CD4-positive, alpha-beta T cell (primary cell): ENCODE measurements at regions not wholly inside any gene's neighbourhood (a gene's known extent, or its start where the extent isn't known, plus 50 kb on each side); places are given as distances from the start of the nearest gene placed in this dataset.

Experiments
- ATAC-seq: fragments of 200-7000 bp; cut with Tn5 transposase; one replicate; pipeline ENCODE4 v1.10.0; 2022; ENCODE audit warnings: mild to moderate bottlenecking; ENCODE audit not compliant: poor library complexity
- CTCF ChIA-PET: fragments of 350-600 bp; sonication (Branson Sonifier 250); formaldehyde crosslinking; loops from one replicate; lab custom pipeline; 2021; ENCODE audit warnings: antibody characterized with exemption, inconsistent platforms; lab: Charles Lee
- POLR2A ChIA-PET: fragments of 350-600 bp; sonication (Branson Sonifier 250); formaldehyde crosslinking; loops from one replicate; lab custom pipeline; 2021; ENCODE audit warnings: antibody characterized with exemption, inconsistent platforms; lab: Charles Lee
- DNase-seq, 14 experiments: peaks; one replicate each; pipeline ENCODE4 v3.0.0-alpha.2; 2013 to 2020; ENCODE audit warnings: mixed read lengths in 2 of 14
- H3K27ac ChIP-seq, 2 donors: one replicate each; pipeline versions ENCODE4 v1.5.1 to v1.7.0; 2013; ENCODE audit warnings: low read length in 2 of 2, low read depth in 1 of 2, mild to moderate bottlenecking in 1 of 2
- H3K27me3 ChIP-seq, 2 experiments: 1 replicate in 1 of 2; 2 replicates in 1 of 2; pipeline versions ENCODE4 v1.6.1 to v1.7.0; 2013; ENCODE audit warnings: low read length in 2 of 2, control low read depth in 1 of 2, mild to moderate bottlenecking in 1 of 2, moderate library complexity in 1 of 2; ENCODE audit not compliant: insufficient read depth in 2 of 2, control insufficient read depth in 1 of 2
- H3K36me3 ChIP-seq: one replicate; pipeline ENCODE4 v1.6.1; 2013; ENCODE audit warnings: low read length, control low read depth; ENCODE audit not compliant: insufficient read depth
- H3K4me1 ChIP-seq: one replicate; pipeline ENCODE4 v1.6.1; 2013; ENCODE audit warnings: low read length, control low read depth; ENCODE audit not compliant: insufficient read depth
- H3K4me3 ChIP-seq: one replicate; pipeline ENCODE4 v1.5.1; 2013; ENCODE audit warnings: mild to moderate bottlenecking, low read length, moderate library complexity
- H3K9me3 ChIP-seq, 2 experiments: 1 replicate in 1 of 2; 2 replicates in 1 of 2; pipeline versions ENCODE4 v1.6.1 to v1.7.0; 2013; ENCODE audit warnings: low read length in 2 of 2, mild to moderate bottlenecking in 2 of 2, control low read depth in 1 of 2, moderate library complexity in 1 of 2; ENCODE audit not compliant: control insufficient read depth in 1 of 2, insufficient read depth in 1 of 2
- H3K27ac Mint-ChIP-seq: one replicate; pipeline ENCODE4 v1.8.0; 2020; ENCODE audit warnings: mixed read lengths
- H3K27me3 Mint-ChIP-seq: one replicate; pipeline ENCODE4 v1.8.0; 2021; ENCODE audit warnings: mixed read lengths
- H3K36me3 Mint-ChIP-seq: one replicate; pipeline ENCODE4 v1.8.0; 2021; ENCODE audit warnings: low read depth, mixed read lengths
- H3K4me1 Mint-ChIP-seq: one replicate; pipeline ENCODE4 v1.8.0; 2021; ENCODE audit warnings: low read depth, mixed read lengths
- H3K4me3 Mint-ChIP-seq: one replicate; pipeline ENCODE4 v1.8.0; 2020; ENCODE audit warnings: mild to moderate bottlenecking, mixed read lengths
- H3K9me3 Mint-ChIP-seq: one replicate; pipeline ENCODE4 v1.8.0; 2020; ENCODE audit warnings: mixed read lengths
- intact Hi-C, 2 experiments: fragments of 100-400 bp; cut with DNase I in 1 of 2; cut with micrococcal nuclease in 1 of 2; formaldehyde crosslinking; loops; one replicate each; pipeline versions ENCODE4 v1.15.1 to v1.9.0; 2023 to 2025; cut with DNase I, micrococcal nuclease
- TF ChIP-seq, protein P1 (sequence below): fragments of 200-600 bp; IDR thresholded peaks from one replicate; pipeline ENCODE4 v1.8.0; 2022; ENCODE audit warnings: antibody characterized with exemption, mild to moderate bottlenecking

DNA sequence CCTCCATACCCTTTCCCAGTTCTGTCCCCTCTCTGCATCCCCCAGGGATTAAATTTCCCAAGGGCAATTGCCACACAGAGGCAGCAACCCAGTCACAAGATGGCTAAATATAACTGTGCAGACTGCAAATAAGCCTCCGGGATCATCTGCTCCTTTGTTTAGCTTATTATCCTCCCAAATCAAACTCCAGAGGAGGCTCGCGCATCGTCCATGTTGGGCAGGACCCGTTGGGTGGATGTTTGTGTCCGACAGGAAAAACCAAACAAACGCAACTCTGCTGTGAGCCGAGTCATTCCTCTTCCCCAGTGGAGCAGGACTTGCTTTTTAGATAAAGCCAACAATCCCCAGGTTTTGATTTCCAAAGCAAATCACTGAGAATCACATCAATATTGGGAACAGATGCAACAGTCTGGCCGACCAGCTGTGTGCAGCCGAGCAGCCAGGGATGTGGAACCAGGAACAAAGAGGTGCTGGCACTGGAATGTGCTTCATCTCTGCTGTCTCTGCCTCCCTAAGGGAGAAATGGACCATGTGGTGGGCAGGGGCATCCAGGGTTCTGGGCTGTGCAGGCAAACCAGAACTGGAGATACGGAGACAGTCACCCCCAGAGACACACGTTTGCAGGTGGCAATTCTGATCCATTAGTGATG, 89.8 kb downstream of the PTTG1 start:
- TF ChIP-seq, protein P1, sequence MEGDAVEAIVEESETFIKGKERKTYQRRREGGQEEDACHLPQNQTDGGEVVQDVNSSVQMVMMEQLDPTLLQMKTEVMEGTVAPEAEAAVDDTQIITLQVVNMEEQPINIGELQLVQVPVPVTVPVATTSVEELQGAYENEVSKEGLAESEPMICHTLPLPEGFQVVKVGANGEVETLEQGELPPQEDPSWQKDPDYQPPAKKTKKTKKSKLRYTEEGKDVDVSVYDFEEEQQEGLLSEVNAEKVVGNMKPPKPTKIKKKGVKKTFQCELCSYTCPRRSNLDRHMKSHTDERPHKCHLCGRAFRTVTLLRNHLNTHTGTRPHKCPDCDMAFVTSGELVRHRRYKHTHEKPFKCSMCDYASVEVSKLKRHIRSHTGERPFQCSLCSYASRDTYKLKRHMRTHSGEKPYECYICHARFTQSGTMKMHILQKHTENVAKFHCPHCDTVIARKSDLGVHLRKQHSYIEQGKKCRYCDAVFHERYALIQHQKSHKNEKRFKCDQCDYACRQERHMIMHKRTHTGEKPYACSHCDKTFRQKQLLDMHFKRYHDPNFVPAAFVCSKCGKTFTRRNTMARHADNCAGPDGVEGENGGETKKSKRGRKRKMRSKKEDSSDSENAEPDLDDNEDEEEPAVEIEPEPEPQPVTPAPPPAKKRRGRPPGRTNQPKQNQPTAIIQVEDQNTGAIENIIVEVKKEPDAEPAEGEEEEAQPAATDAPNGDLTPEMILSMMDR, result no peak
- Mint-ChIP-seq H3K4me3 (no peak overlapping the region), H3K4me1 (peaks cover 18% of the 10 kb centered on the region), H3K27me3 (no peaks in the 10 kb centered on the region), H3K9me3 (no peaks in the 10 kb centered on the region), H3K27ac (no peak overlapping the region), H3K36me3 (no peaks in the 10 kb centered on the region)
- Histone ChIP-seq H3K36me3 (no peaks in the 10 kb centered on the region), H3K9me3 (no peaks in the 10 kb centered on the region), H3K4me1 (peaks cover 21% of the 10 kb centered on the region), H3K4me3 (no peak overlapping the region), H3K27me3 (no peaks in the 10 kb centered on the region), H3K27ac (no peak overlapping the region)
- ChIA-PET POLR2A (no interaction called here), CTCF (no interaction called here)
- ATAC-seq (no peak), DNase-seq (no peak)
- intact Hi-C loops, result no loop called here
